H1 (cell line): ENCODE measurements at regions not wholly inside any gene's neighbourhood (a gene's known extent, or its start where the extent isn't known, plus 50 kb on each side); places are given as distances from the start of the nearest gene placed in this dataset.

Experiments
- CREB1 ChIP-seq: IDR thresholded peaks from 2 replicates; pipeline ENCODE4 v1.6.1; 2012; ENCODE audit warnings: inconsistent platforms
- GABPA ChIP-seq: IDR thresholded peaks from 2 replicates; pipeline ENCODE4 v1.6.1; 2011; ENCODE audit warnings: mild to moderate bottlenecking, low read length, moderate library complexity, borderline replicate concordance; ENCODE audit not compliant: insufficient read depth
- GTF2F1 ChIP-seq: IDR thresholded peaks from 2 replicates; pipeline ENCODE4 v1.6.1; 2012; ENCODE audit warnings: low read depth, low read length, improper control_type of control experiment, borderline replicate concordance
- POLR2A ChIP-seq, 2 experiments: IDR thresholded peaks; 1 replicate in 1 of 2; 2 replicates in 1 of 2; pipeline ENCODE4 v1.6.1; 2011; ENCODE audit warnings: low read depth in 2 of 2, low read length in 2 of 2, mild to moderate bottlenecking in 2 of 2; ENCODE audit errors: control extremely low read depth in 1 of 2
- POLR2AphosphoS5 ChIP-seq: IDR thresholded peaks from 2 replicates; pipeline ENCODE4 v1.6.1; 2011; ENCODE audit warnings: low read depth, low read length
- SIN3A ChIP-seq, 2 experiments: IDR thresholded peaks in 1 of 2; conservative IDR thresholded peaks in 1 of 2; 2 replicates each; pipeline ENCODE4 v1.6.1; 2011 to 2012; ENCODE audit warnings: low read length in 2 of 2, improper control_type of control experiment in 1 of 2, low read depth in 1 of 2, mild to moderate bottlenecking in 1 of 2
- TAF1 ChIP-seq: IDR thresholded peaks from 2 replicates; pipeline ENCODE4 v1.6.1; 2011; ENCODE audit warnings: mild to moderate bottlenecking, low read depth, low read length
- TBP ChIP-seq: IDR thresholded peaks from 2 replicates; pipeline ENCODE4 v1.6.1; 2011; ENCODE audit warnings: low read depth, low read length, improper control_type of control experiment
- USF2 ChIP-seq: IDR thresholded peaks from 2 replicates; pipeline ENCODE4 v1.6.1; 2011; ENCODE audit warnings: low read length, improper control_type of control experiment
- ZNF274 ChIP-seq: IDR thresholded peaks from 2 replicates; pipeline ENCODE4 v1.7.0; 2012; ENCODE audit warnings: low read length, borderline replicate concordance; ENCODE audit errors: extremely low read depth
- TF ChIP-seq, protein P1 (sequence below), 3 experiments: IDR thresholded peaks; 1 replicate in 2 of 3; 2 replicates in 1 of 3; pipeline versions ENCODE4 v1.5.1 to v1.6.1; 2011; ENCODE audit warnings: low read length in 3 of 3, mild to moderate bottlenecking in 3 of 3, inconsistent platforms in 2 of 3, low read depth in 1 of 3, moderate library complexity in 1 of 3; ENCODE audit not compliant: insufficient read depth in 1 of 3; ENCODE audit errors: control extremely low read depth in 1 of 3

- TF ChIP-seq GABPA (no peak), ZNF274 (no peak), USF2 (no peak), POLR2A (IDR thresholded peaks at IDR 0.05; ENCODE audit: control extremely low read depth in 1 of 2, low read depth in 2 of 2, low read length in 2 of 2) (no peak), TAF1 (no peak), CREB1 (no peak), SIN3A (conservative IDR thresholded peaks at IDR 0.05 in 1 of 2, IDR thresholded peaks at IDR 0.05 in 1 of 2; ENCODE audit: low read depth in 1 of 2, low read length in 2 of 2) (no peak), GTF2F1 (no peak), TBP (no peak), POLR2AphosphoS5 (no peak)
- TF ChIP-seq, protein P1, sequence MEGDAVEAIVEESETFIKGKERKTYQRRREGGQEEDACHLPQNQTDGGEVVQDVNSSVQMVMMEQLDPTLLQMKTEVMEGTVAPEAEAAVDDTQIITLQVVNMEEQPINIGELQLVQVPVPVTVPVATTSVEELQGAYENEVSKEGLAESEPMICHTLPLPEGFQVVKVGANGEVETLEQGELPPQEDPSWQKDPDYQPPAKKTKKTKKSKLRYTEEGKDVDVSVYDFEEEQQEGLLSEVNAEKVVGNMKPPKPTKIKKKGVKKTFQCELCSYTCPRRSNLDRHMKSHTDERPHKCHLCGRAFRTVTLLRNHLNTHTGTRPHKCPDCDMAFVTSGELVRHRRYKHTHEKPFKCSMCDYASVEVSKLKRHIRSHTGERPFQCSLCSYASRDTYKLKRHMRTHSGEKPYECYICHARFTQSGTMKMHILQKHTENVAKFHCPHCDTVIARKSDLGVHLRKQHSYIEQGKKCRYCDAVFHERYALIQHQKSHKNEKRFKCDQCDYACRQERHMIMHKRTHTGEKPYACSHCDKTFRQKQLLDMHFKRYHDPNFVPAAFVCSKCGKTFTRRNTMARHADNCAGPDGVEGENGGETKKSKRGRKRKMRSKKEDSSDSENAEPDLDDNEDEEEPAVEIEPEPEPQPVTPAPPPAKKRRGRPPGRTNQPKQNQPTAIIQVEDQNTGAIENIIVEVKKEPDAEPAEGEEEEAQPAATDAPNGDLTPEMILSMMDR (IDR thresholded peaks at IDR 0.05; ENCODE audit: control extremely low read depth in 1 of 3, insufficient read depth in 1 of 3, low read depth in 1 of 3, low read length in 3 of 3), result no peak
These were observed 151.4 kb downstream of the KATNIP start for GRCh38 chr16:27701381-27701780.
